ENCODE measurements at regions not wholly inside any gene's neighbourhood (a gene's known extent, or its start where the extent isn't known, plus 50 kb on each side); places are given as distances from the start of the nearest gene placed in this dataset.
A peak's percentile ranks its signal among the peaks of the same experiment; 100 is the strongest.

GRCh38 chr6:22045261-22045912 is 251.4 kb downstream of the PRL start:
- Histone ChIP-seq H2BK120ac (ENCODE audit: low read depth, low read length, poor library complexity, severe bottlenecking) (no peak overlapping the region), H3K23me2 (ENCODE audit: insufficient read length, low read depth, low read length, poor library complexity, severe bottlenecking) (no peaks in the 10 kb centered on the region), H3K27ac (ENCODE audit: insufficient read length, low read depth, low read length) (no peak overlapping the region), H3K4ac (ENCODE audit: low read depth, low read length) (no peak overlapping the region), H3K4me1 (ENCODE audit: insufficient read depth, low read length) (peaks cover 6% of the 10 kb centered on the region; the same call in 1 of the 2 replicates), H3K27me3 (ENCODE audit: insufficient read depth, low read length) (no peaks in the 10 kb centered on the region), H2BK12ac (ENCODE audit: insufficient read length, low read depth, low read length) (no peak overlapping the region), H3K79me1 (ENCODE audit: insufficient read depth, low read depth, low read length, poor library complexity, severe bottlenecking) (no peaks in the 10 kb centered on the region), H2BK15ac (ENCODE audit: low read depth, low read length) (no peak overlapping the region), H3K14ac (ENCODE audit: insufficient read depth, low read length) (no peak overlapping the region), H3K9me3 (ENCODE audit: control insufficient read depth, low read depth, low read length) (no peaks in the 10 kb centered on the region), H2BK5ac (ENCODE audit: insufficient read length, low read length) (no peak overlapping the region), H2AFZ (ENCODE audit: low read length) (no peak overlapping the region), H2AK5ac (ENCODE audit: insufficient read length, low read length) (no peak overlapping the region), H3K18ac (ENCODE audit: insufficient read length, low read depth, low read length) (no peak overlapping the region), H3K23ac (ENCODE audit: insufficient read length, low read depth, low read length) (no peak overlapping the region), H3K79me2 (ENCODE audit: insufficient read depth, low read length) (0 out of 2 replicates have a peak, but pooled peaks cover 3% of the 10 kb centered on the region), H4K5ac (ENCODE audit: insufficient read length, low read depth, low read length) (no peak overlapping the region), H4K8ac (replicated peaks; ENCODE audit: insufficient read length, low read depth, low read length) (no peak overlapping the region), H3K9ac (ENCODE audit: extremely low read depth, insufficient read length, low read length) (no peak overlapping the region), H3K56ac (ENCODE audit: insufficient read length, low read depth, low read length) (no peak overlapping the region), H4K91ac (ENCODE audit: insufficient read length, low read depth, low read length) (no peak overlapping the region), H3T11ph (ENCODE audit: low read length) (no peak overlapping the region), H3K4me2 (ENCODE audit: insufficient read depth, insufficient read length, low read length) (no peak overlapping the region), H4K20me1 (ENCODE audit: control insufficient read depth, insufficient read depth, insufficient read length) (no peaks in the 10 kb centered on the region), H2BK20ac (ENCODE audit: low read depth, low read length, poor library complexity, severe bottlenecking) (no peak overlapping the region)
- DNase-seq = no peak
- H3K4me1 Mint-ChIP-seq = peaks cover 16 to 19% of the 10 kb centered on the region in 2 experiments
- no peak overlapping the region for H3K4me3 Mint-ChIP-seq
- no peak for TF ChIP-seq CTCF (conservative IDR thresholded peaks at IDR 0.05)
- WGBS (ENCODE audit: extremely low coverage, insufficient read length, low lambda C conversion rate) = no CpG with 5 or more reads among the region's 3 CpGs
- peak overlapping the region in 1 of 3 experiments; percentile 18; a peak in 3 of 7 replicates for H3K27ac Mint-ChIP-seq
- peaks cover 2 to 5% of the 10 kb centered on the region in 2 experiments; a peak in 4 of 5 replicates for H3K9me3 Mint-ChIP-seq
- no peaks in the 10 kb centered on the region for H3K27me3 Mint-ChIP-seq (ENCODE audit: low read depth)
- H3K36me3 Mint-ChIP-seq (ENCODE audit: insufficient read depth in 1 of 3, low read depth in 3 of 3) = peaks cover 11 to 28% (median 24%) of the 10 kb centered on the region in 3 experiments; a peak in 6 of 7 replicates
